ENCODE measurements at regions not wholly inside any gene's neighbourhood (a gene's known extent, or its start where the extent isn't known, plus 50 kb on each side); places are given as distances from the start of the nearest gene placed in this dataset.

DNA sequence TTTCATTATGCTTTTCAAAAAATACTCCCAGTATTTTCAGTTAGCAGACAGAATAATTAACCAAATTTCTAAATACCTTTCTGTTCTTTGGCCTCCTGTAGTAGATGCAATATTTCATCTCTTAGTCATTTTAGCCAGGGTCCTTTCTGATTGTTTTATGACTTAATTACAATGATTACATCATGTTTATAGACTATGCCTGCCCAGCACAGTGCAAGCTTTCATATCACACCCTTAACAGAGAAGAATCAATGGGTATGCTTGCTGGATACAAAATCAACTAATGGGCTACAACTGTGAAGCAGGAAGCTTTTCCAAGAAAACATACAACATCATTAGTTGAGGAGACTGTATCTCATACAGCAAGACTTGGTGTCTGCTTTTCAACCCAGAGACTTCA, 119.8 kb upstream of the NRSN1 start:
- Histone ChIP-seq H3K9ac (ENCODE audit: low read depth in 1 of 3, low read length in 3 of 3) (no peak overlapping the region), H3K27ac (ENCODE audit: low read depth, low read length) (no peak overlapping the region)

DNA sequence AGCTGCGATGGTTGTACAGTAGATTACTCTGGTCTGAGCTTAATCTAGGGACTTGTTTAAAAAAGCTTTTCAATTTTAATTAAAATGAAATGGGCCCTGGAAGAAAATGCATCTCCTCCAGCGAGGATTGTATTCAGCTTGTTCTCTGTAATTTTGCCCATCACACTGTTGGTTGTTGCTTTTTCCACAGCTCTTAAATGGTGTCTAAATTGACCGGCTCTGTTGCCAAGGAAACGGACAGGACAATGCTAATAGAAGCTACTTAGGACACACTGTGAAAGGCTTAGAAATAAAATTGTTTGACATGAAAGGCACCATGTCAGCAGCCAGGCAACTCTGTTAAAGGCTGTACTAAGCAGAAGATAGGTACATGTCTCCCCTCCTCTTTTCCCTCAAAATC, 116.7 kb upstream of the NRSN1 start:
- no peak overlapping the region for H3K9ac ChIP-seq (ENCODE audit: low read depth in 1 of 3, low read length in 3 of 3)
- no peak overlapping the region for H3K4me3 ChIP-seq (ENCODE audit: low read length in 3 of 3)
- H3K27ac ChIP-seq (ENCODE audit: low read depth, low read length): no peak overlapping the region
- H3K4me1 ChIP-seq (ENCODE audit: control insufficient read depth in 3 of 3, insufficient read depth in 3 of 3, low read length in 3 of 3): no peaks in the 10 kb centered on the region
- no peaks in the 10 kb centered on the region for H3K9me3 ChIP-seq (ENCODE audit: control insufficient read depth in 3 of 3, low read length in 3 of 3)
- no peaks in the 10 kb centered on the region for H3K27me3 ChIP-seq (ENCODE audit: control insufficient read depth in 3 of 3, insufficient read depth in 3 of 3, low read length in 3 of 3)
- H3K36me3 ChIP-seq (ENCODE audit: control insufficient read depth in 3 of 3, insufficient read depth in 3 of 3, low read length in 3 of 3): no peaks in the 10 kb centered on the region

More for the DNA sequence above, 119.8 kb upstream of the NRSN1 start:
- Histone ChIP-seq H3K27me3 (ENCODE audit: control insufficient read depth in 3 of 3, insufficient read depth in 3 of 3, low read length in 3 of 3) (no peaks in the 10 kb centered on the region), H3K4me1 (ENCODE audit: control insufficient read depth in 3 of 3, insufficient read depth in 3 of 3, low read length in 3 of 3) (peaks cover 0 to 9% (median 0%) of the 10 kb centered on the region in 3 donors), H3K4me3 (ENCODE audit: low read length in 3 of 3) (no peak overlapping the region), H3K36me3 (ENCODE audit: control insufficient read depth in 3 of 3, insufficient read depth in 3 of 3, low read length in 3 of 3) (no peaks in the 10 kb centered on the region), H3K9me3 (ENCODE audit: control insufficient read depth in 3 of 3, low read length in 3 of 3) (no peaks in the 10 kb centered on the region)

DNA sequence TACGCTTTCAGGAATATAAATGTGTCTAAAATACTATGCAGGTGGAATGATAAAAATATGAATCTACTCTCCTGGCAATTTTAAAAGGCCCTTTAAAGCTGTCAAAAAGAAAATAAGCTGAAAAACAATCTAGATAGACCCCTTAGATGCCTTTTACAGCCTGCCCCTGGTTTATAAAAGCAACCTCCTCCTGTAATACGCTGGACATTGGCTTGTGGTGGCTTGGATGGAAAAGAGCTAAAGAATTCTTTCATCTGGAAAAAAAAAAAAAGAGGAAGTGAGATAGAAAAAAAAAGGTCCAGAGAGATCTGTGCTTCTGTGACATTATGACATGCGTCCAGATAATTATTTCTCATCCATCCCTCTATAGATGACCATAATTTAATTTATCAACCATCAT, 115.9 kb upstream of the NRSN1 start:
- no peaks in the 10 kb centered on the region for H3K9me3 ChIP-seq (ENCODE audit: control insufficient read depth in 3 of 3, low read length in 3 of 3)
- no peak overlapping the region for H3K27ac ChIP-seq (ENCODE audit: low read depth, low read length)
- H3K4me1 ChIP-seq (ENCODE audit: control insufficient read depth in 3 of 3, insufficient read depth in 3 of 3, low read length in 3 of 3): no peaks in the 10 kb centered on the region
- H3K27me3 ChIP-seq (ENCODE audit: control insufficient read depth in 3 of 3, insufficient read depth in 3 of 3, low read length in 3 of 3): no peaks in the 10 kb centered on the region
- no peak overlapping the region for H3K4me3 ChIP-seq (ENCODE audit: low read length in 3 of 3)
- H3K9ac ChIP-seq (ENCODE audit: low read depth in 1 of 3, low read length in 3 of 3): no peak overlapping the region
- no peaks in the 10 kb centered on the region for H3K36me3 ChIP-seq (ENCODE audit: control insufficient read depth in 3 of 3, insufficient read depth in 3 of 3, low read length in 3 of 3)

DNA sequence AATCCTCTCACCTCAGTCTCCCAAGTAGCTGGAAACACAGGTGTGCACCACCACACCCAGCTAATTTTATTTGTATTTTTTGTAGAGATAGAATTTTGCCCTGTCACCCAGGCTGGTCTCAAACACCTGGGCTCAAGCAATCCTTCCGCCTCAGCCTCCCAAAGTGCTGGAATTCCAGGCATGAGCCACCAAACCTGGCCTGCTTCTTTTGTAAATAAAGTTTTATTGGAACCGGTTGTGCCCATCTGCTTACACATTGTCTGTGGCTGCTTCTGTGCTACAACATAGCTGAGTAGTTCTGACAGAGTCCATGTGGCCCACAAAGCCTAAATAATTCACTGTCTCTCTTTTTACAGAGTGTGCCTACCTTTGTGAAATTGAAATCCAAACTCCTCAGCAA, 109.7 kb upstream of the NRSN1 start:
- Histone ChIP-seq H3K4me1 (ENCODE audit: control insufficient read depth in 3 of 3, insufficient read depth in 3 of 3, low read length in 3 of 3) (no peaks in the 10 kb centered on the region), H3K27me3 (ENCODE audit: control insufficient read depth in 3 of 3, insufficient read depth in 3 of 3, low read length in 3 of 3) (no peaks in the 10 kb centered on the region), H3K36me3 (ENCODE audit: control insufficient read depth in 3 of 3, insufficient read depth in 3 of 3, low read length in 3 of 3) (no peaks in the 10 kb centered on the region)

DNA sequence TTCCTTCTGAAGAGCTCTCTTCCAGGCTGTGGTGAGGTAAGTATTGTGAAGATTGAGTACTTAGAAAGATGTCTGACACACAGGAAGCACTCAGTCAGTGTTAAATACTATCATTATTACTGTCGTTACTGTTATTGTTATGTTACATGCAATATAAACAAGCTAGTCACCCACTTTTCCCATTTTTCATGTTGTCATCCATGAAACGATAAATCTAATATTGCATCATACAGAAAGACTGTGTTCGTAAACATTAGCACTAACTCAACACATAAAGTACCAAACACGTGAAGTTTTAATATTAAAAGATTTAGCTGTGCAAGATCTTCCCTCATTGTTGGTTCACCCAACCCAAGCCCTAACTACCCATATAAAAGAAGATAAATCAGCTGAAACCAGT, 109.2 kb upstream of the NRSN1 start:
- no peaks in the 10 kb centered on the region for H3K9me3 ChIP-seq (ENCODE audit: control insufficient read depth in 3 of 3, low read length in 3 of 3)
- no peaks in the 10 kb centered on the region for H3K27me3 ChIP-seq (ENCODE audit: control insufficient read depth in 3 of 3, insufficient read depth in 3 of 3, low read length in 3 of 3)
- H3K36me3 ChIP-seq (ENCODE audit: control insufficient read depth in 3 of 3, insufficient read depth in 3 of 3, low read length in 3 of 3): no peaks in the 10 kb centered on the region
- no peak overlapping the region for H3K27ac ChIP-seq (ENCODE audit: low read depth, low read length)
- H3K4me3 ChIP-seq (ENCODE audit: low read length in 3 of 3): no peak overlapping the region
- no peak overlapping the region for H3K9ac ChIP-seq (ENCODE audit: low read depth in 1 of 3, low read length in 3 of 3)
- H3K4me1 ChIP-seq (ENCODE audit: control insufficient read depth in 3 of 3, insufficient read depth in 3 of 3, low read length in 3 of 3): no peaks in the 10 kb centered on the region

More for the DNA sequence above, 109.7 kb upstream of the NRSN1 start:
- Histone ChIP-seq H3K9me3 (ENCODE audit: control insufficient read depth in 3 of 3, low read length in 3 of 3) (no peaks in the 10 kb centered on the region), H3K9ac (ENCODE audit: low read depth in 1 of 3, low read length in 3 of 3) (no peak overlapping the region), H3K4me3 (ENCODE audit: low read length in 3 of 3) (no peak overlapping the region), H3K27ac (ENCODE audit: low read depth, low read length) (no peak overlapping the region)

DNA sequence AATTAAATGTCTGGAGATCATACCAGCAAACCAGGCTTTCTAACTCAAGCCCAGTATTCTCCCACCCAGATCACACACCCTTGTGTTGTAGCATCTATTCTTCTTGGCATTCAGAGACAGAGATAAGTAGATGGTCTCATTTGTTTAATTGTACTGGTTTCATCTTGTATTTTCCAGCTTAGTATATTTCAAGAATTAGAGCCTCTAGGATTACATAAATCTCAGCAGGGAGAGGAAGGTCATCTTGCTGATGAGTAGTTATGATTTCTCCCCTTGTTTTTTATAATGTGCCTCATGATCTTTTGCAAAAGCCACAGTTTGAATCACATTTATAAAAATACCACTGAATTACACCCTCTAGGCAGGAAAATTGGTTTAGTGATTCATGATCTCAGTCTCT, 106.6 kb upstream of the NRSN1 start:
- Histone ChIP-seq H3K27me3 (ENCODE audit: control insufficient read depth in 3 of 3, insufficient read depth in 3 of 3, low read length in 3 of 3) (no peaks in the 10 kb centered on the region), H3K4me3 (ENCODE audit: low read length in 3 of 3) (no peak overlapping the region), H3K36me3 (ENCODE audit: control insufficient read depth in 3 of 3, insufficient read depth in 3 of 3, low read length in 3 of 3) (no peaks in the 10 kb centered on the region), H3K9ac (ENCODE audit: low read depth in 1 of 3, low read length in 3 of 3) (no peak overlapping the region), H3K27ac (ENCODE audit: low read depth, low read length) (no peak overlapping the region), H3K4me1 (ENCODE audit: control insufficient read depth in 3 of 3, insufficient read depth in 3 of 3, low read length in 3 of 3) (no peaks in the 10 kb centered on the region), H3K9me3 (ENCODE audit: control insufficient read depth in 3 of 3, low read length in 3 of 3) (no peaks in the 10 kb centered on the region)

DNA sequence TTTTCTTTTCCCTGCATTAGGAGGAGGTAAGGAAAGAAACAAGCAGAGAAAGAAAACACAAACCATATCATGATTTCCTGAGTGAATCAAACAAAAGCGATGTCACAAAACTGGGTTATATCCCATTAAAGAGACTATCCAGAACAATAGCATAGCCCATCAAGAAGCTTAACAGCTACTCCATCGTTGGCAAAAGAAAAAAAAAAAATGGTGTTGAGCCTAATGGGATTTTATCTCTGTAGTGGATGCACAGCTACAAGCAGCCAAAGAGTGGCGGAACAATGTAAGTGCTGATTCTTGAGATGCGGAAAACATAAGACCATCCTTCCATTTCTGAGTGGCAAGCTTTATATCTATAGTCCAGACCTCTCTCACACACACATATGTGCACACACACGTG, 106.2 kb upstream of the NRSN1 start:
- no peak overlapping the region for H3K9ac ChIP-seq (ENCODE audit: low read depth in 1 of 3, low read length in 3 of 3)
- H3K27me3 ChIP-seq (ENCODE audit: control insufficient read depth in 3 of 3, insufficient read depth in 3 of 3, low read length in 3 of 3): no peaks in the 10 kb centered on the region
- H3K4me3 ChIP-seq (ENCODE audit: low read length in 3 of 3): no peak overlapping the region
- no peaks in the 10 kb centered on the region for H3K4me1 ChIP-seq (ENCODE audit: control insufficient read depth in 3 of 3, insufficient read depth in 3 of 3, low read length in 3 of 3)
- no peak overlapping the region for H3K27ac ChIP-seq (ENCODE audit: low read depth, low read length)
- no peaks in the 10 kb centered on the region for H3K9me3 ChIP-seq (ENCODE audit: control insufficient read depth in 3 of 3, low read length in 3 of 3)
- H3K36me3 ChIP-seq (ENCODE audit: control insufficient read depth in 3 of 3, insufficient read depth in 3 of 3, low read length in 3 of 3): no peaks in the 10 kb centered on the region

DNA sequence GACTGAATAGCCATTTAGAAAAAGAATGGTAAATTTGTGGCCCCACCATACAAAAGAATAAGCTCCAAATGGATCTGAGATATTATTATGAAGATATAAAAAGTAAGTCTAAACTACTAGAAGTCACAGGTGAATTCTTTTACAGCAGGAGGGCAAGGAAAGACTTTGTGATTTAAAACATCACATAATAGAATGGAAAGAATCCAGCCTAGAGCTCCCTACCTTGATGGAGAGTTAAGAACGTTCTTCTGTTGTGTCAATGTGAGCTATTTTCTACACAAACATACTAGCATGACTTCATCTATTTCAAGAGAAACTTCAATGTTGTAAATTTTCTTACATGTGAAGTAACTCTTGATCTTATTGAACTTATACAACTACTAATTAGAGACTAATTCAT, 100.0 kb upstream of the NRSN1 start:
- no peak overlapping the region for H3K27ac ChIP-seq (ENCODE audit: low read depth, low read length)
- H3K27me3 ChIP-seq (ENCODE audit: control insufficient read depth in 3 of 3, insufficient read depth in 3 of 3, low read length in 3 of 3): no peaks in the 10 kb centered on the region
- peaks cover 0 to 2% (median 0%) of the 10 kb centered on the region in 3 donors for H3K9me3 ChIP-seq (ENCODE audit: control insufficient read depth in 3 of 3, low read length in 3 of 3)
- H3K4me3 ChIP-seq (ENCODE audit: low read length in 3 of 3): no peak overlapping the region
- H3K9ac ChIP-seq (ENCODE audit: low read depth in 1 of 3, low read length in 3 of 3): no peak overlapping the region
- no peaks in the 10 kb centered on the region for H3K4me1 ChIP-seq (ENCODE audit: control insufficient read depth in 3 of 3, insufficient read depth in 3 of 3, low read length in 3 of 3)
- no peaks in the 10 kb centered on the region for H3K36me3 ChIP-seq (ENCODE audit: control insufficient read depth in 3 of 3, insufficient read depth in 3 of 3, low read length in 3 of 3)

DNA sequence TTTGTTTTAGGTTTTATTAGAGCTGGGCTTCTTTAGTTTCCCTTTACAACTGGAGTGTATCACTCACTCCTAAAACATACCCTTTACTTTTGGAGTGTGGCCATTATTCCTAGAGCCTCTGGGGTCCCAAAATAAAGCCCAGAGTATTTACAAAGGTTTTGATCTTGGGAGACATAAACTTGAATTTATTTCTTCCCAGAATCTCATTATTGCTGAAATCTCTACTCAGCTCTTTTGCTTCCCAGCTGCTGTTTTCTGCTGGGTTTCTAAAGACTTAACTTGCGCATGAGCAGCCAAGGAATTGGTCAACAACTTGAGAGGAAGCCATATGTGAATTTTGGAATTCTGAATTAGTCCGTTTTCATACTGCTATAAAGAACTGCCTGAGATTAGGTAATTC, 94.5 kb upstream of the NRSN1 start:
- Histone ChIP-seq H3K27ac (ENCODE audit: low read depth, low read length) (no peak overlapping the region), H3K4me3 (ENCODE audit: low read length in 3 of 3) (no peak overlapping the region), H3K36me3 (ENCODE audit: control insufficient read depth in 3 of 3, insufficient read depth in 3 of 3, low read length in 3 of 3) (no peaks in the 10 kb centered on the region), H3K9me3 (ENCODE audit: control insufficient read depth in 3 of 3, low read length in 3 of 3) (peaks cover 0 to 2% (median 0%) of the 10 kb centered on the region in 3 donors), H3K9ac (ENCODE audit: low read depth in 1 of 3, low read length in 3 of 3) (no peak overlapping the region), H3K4me1 (ENCODE audit: control insufficient read depth in 3 of 3, insufficient read depth in 3 of 3, low read length in 3 of 3) (no peaks in the 10 kb centered on the region), H3K27me3 (ENCODE audit: control insufficient read depth in 3 of 3, insufficient read depth in 3 of 3, low read length in 3 of 3) (no peaks in the 10 kb centered on the region)

DNA sequence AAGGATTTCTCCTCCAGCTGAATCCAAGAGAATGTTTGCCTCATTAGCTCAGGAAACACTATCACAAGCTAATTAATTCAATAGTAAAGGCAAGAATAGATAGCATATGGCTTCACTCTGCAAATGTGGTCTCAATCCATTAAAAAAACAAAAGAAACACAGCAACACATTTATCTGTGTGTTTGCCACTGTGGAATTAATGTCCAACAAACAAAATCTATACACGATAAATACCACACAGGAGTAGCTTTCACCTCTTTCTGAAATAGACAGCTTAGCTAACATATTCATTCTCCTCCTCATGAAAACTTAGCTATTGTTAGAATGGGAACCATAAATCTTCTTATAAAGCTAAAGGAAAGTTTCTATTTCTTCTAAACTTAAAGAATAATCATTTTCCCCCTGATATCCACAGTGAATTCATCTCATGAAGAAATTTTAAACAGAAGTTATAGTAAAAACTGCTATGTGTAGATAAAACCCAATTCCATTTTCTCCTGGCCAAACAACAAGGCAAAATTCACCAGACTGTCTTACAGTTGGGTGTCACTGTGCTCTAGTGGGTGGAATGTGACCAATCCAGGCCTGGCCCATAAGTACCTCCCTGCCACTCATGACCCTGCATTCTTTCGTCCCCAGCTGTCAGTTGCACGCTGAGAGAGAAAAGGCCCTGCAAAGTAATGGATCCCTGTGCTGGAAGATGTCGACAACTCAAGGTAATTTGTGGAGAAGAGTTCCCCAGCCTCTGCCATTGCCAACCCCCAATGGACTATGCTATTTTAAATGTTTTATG, 92.9 kb upstream of the NRSN1 start:
- H3K9me3 ChIP-seq (ENCODE audit: control insufficient read depth in 3 of 3, low read length in 3 of 3): no peaks in the 10 kb centered on the region
- no peak overlapping the region for H3K4me3 ChIP-seq (ENCODE audit: low read length in 3 of 3)
- no peaks in the 10 kb centered on the region for H3K4me1 ChIP-seq (ENCODE audit: control insufficient read depth in 3 of 3, insufficient read depth in 3 of 3, low read length in 3 of 3)
- no peak overlapping the region for H3K9ac ChIP-seq (ENCODE audit: low read depth in 1 of 3, low read length in 3 of 3)
- no peak overlapping the region for H3K27ac ChIP-seq (ENCODE audit: low read depth, low read length)
- no peaks in the 10 kb centered on the region for H3K36me3 ChIP-seq (ENCODE audit: control insufficient read depth in 3 of 3, insufficient read depth in 3 of 3, low read length in 3 of 3)
- no peaks in the 10 kb centered on the region for H3K27me3 ChIP-seq (ENCODE audit: control insufficient read depth in 3 of 3, insufficient read depth in 3 of 3, low read length in 3 of 3)
